Sigmoid colon (tissue), 4 donors: ENCODE measurements at regions not wholly inside any gene's neighbourhood (a gene's known extent, or its start where the extent isn't known, plus 50 kb on each side); places are given as distances from the start of the nearest gene placed in this dataset.

Experiments used
- CTCF ChIP-seq, 4 experiments: fragments of 450-650 bp in 3 of 4; fragments of 200-600 bp in 1 of 4; IDR thresholded peaks; one replicate each; pipeline ENCODE4 v1.5.1; 2016 to 2019; ENCODE audit warnings: antibody characterized with exemption in 4 of 4, mild to moderate bottlenecking in 3 of 4, moderate library complexity in 2 of 4
- POLR2A ChIP-seq, 2 donors: fragments of 450-650 bp; IDR thresholded peaks; one replicate each; pipeline ENCODE4 v1.6.1; 2016; ENCODE audit warnings: antibody characterized with exemption in 2 of 2, mild to moderate bottlenecking in 2 of 2, moderate library complexity in 2 of 2
- POLR2AphosphoS5 ChIP-seq, 4 donors: sonication (generic); formaldehyde crosslinking; IDR thresholded peaks; one replicate each; pipeline ENCODE4 v1.6.1; 2017; ENCODE audit warnings: antibody characterized with exemption in 4 of 4

GRCh38 chr21:16421965-16422364 lies 692.2 kb downstream of the USP25 start:
- TF ChIP-seq CTCF (IDR thresholded peaks at IDR 0.05) (no peak), POLR2A (IDR thresholded peaks at IDR 0.05) (no peak), POLR2AphosphoS5 (IDR thresholded peaks at IDR 0.05) (no peak)
